Keratinocyte (primary cell): ENCODE measurements at regions not wholly inside any gene's neighbourhood (a gene's known extent, or its start where the extent isn't known, plus 50 kb on each side); places are given as distances from the start of the nearest gene placed in this dataset.

Experiments
- DNase-seq: peaks from one replicate; pipeline ENCODE4 v3.0.0-alpha.2; 2011; ENCODE audit warnings: low read depth, missing footprints, low spot score
- FAIRE-seq: peaks from 2 replicates; lab custom pipeline; 2011; peaks lifted over from hg19 to GRCh38; lab: Jason Lieb, UNC
- H2AFZ ChIP-seq: 2 replicates; pipeline ENCODE4 v1.6.0; 2012; ENCODE audit warnings: low read length, control low read depth, inconsistent platforms; ENCODE audit not compliant: control insufficient read depth
- H3K27ac ChIP-seq: 2 replicates; pipeline ENCODE4 v1.5.1; 2011; ENCODE audit warnings: low read length; ENCODE audit not compliant: control insufficient read depth, insufficient read depth
- H3K27me3 ChIP-seq: 3 replicates; pipeline ENCODE4 v1.6.0; 2011; ENCODE audit warnings: low read length; ENCODE audit not compliant: control insufficient read depth, insufficient read depth; ENCODE audit errors: extremely low read depth
- H3K36me3 ChIP-seq, 2 experiments: 2 replicates in 1 of 2; 3 replicates in 1 of 2; pipeline ENCODE4 v1.5.1; 2011; ENCODE audit warnings: low read length in 2 of 2, mild to moderate bottlenecking in 1 of 2; ENCODE audit not compliant: control insufficient read depth in 2 of 2, insufficient read depth in 2 of 2; ENCODE audit errors: extremely low read depth in 1 of 2
- H3K4me1 ChIP-seq: 3 replicates; pipeline ENCODE4 v1.5.1; 2011; ENCODE audit warnings: low read length; ENCODE audit not compliant: control insufficient read depth, insufficient read depth; ENCODE audit errors: extremely low read depth
- H3K4me2 ChIP-seq: 3 replicates; pipeline ENCODE4 v1.6.0; 2011; ENCODE audit warnings: low read depth, low read length; ENCODE audit not compliant: control insufficient read depth, insufficient read depth; ENCODE audit errors: extremely low read depth
- H3K4me3 ChIP-seq, 3 experiments: fragments of 200-600 bp in 1 of 3; sonication (generic) in 1 of 3; 2 replicates in 2 of 3; 3 replicates in 1 of 3; pipeline ENCODE4 v1.5.1; 2011 to 2016; ENCODE audit warnings: low read length in 3 of 3, mild to moderate bottlenecking in 3 of 3, control low read depth in 2 of 3, inconsistent platforms in 1 of 3, low read depth in 1 of 3, mixed read lengths in 1 of 3, mixed run types in 1 of 3, moderate library complexity in 1 of 3; ENCODE audit not compliant: control insufficient read depth in 2 of 3, insufficient read depth in 2 of 3; ENCODE audit errors: extremely low read depth in 1 of 3
- H3K79me2 ChIP-seq: 2 replicates; pipeline ENCODE4 v1.6.0; 2012; ENCODE audit warnings: low read length; ENCODE audit not compliant: control insufficient read depth, insufficient read depth
- H3K9ac ChIP-seq: 3 replicates; pipeline ENCODE4 v1.6.0; 2011; ENCODE audit warnings: low read length; ENCODE audit not compliant: control insufficient read depth, insufficient read depth; ENCODE audit errors: extremely low read depth
- H3K9me1 ChIP-seq: 3 replicates; pipeline ENCODE4 v1.6.0; 2011; ENCODE audit warnings: low read length; ENCODE audit not compliant: control insufficient read depth, insufficient read depth; ENCODE audit errors: extremely low read depth
- H3K9me3 ChIP-seq: 2 replicates; pipeline ENCODE4 v1.5.1; 2012; ENCODE audit warnings: low read depth, low read length; ENCODE audit not compliant: control insufficient read depth
- H4K20me1 ChIP-seq: 3 replicates; pipeline ENCODE4 v1.6.0; 2011; ENCODE audit warnings: low read length; ENCODE audit not compliant: control insufficient read depth, insufficient read depth; ENCODE audit errors: extremely low read depth
- CTCF ChIP-seq, 3 experiments: IDR thresholded peaks in 1 of 3; conservative IDR thresholded peaks in 1 of 3; optimal IDR thresholded peaks in 1 of 3; 2 replicates in 2 of 3; 3 replicates in 1 of 3; pipeline versions ENCODE3 to v1.5.1; 2011; ENCODE audit warnings: low read length in 3 of 3, mild to moderate bottlenecking in 3 of 3, moderate library complexity in 2 of 3, control low read depth in 1 of 3, inconsistent platforms in 1 of 3; ENCODE audit not compliant: insufficient read depth in 2 of 3; ENCODE audit errors: extremely low read depth in 1 of 3
- EZH2 ChIP-seq: IDR thresholded peaks from one replicate; pipeline ENCODE4 v1.6.1; 2012; ENCODE audit warnings: inconsistent platforms, mild to moderate bottlenecking, low read length, moderate library complexity
- dilution Hi-C: fragments of 300-500 bp; cut with MboI; formaldehyde crosslinking; loops from one replicate; pipeline ENCODE4 v1.7.0; 2020; ENCODE audit warnings: low sequenced_read_pairs; ENCODE audit not compliant: extremely low pct_ligation_motif_present

GRCh38 chr11:81700076-81700475, 1033.6 kb downstream of the FAM181B start:
- no peaks in the 10 kb centered on the region for H3K36me3 ChIP-seq
- dilution Hi-C loops: no loop called here
- no peak overlapping the region for H2AFZ ChIP-seq
- no peaks in the 10 kb centered on the region for H3K9me3 ChIP-seq
- no peaks in the 10 kb centered on the region for H4K20me1 ChIP-seq
- no peak overlapping the region for H3K4me2 ChIP-seq
- no peak overlapping the region for H3K27ac ChIP-seq
- FAIRE-seq (no peak), DNase-seq (no peak)
- no peak overlapping the region for H3K4me3 ChIP-seq
- H3K9me1 ChIP-seq: no peaks in the 10 kb centered on the region
- TF ChIP-seq CTCF (optimal IDR thresholded peaks at IDR 0.05 in 1 of 3, IDR thresholded peaks at IDR 0.05 in 1 of 3, conservative IDR thresholded peaks at IDR 0.05 in 1 of 3; ENCODE audit: extremely low read depth in 1 of 3, insufficient read depth in 2 of 3, low read length in 3 of 3): no peak
- no peak for TF ChIP-seq EZH2
- no peak overlapping the region for H3K9ac ChIP-seq
- H3K79me2 ChIP-seq: no peaks in the 10 kb centered on the region
- no peaks in the 10 kb centered on the region for H3K27me3 ChIP-seq
- H3K4me1 ChIP-seq: no peaks in the 10 kb centered on the region

- FAIRE-seq (no peak), DNase-seq (no peak)
- no peak overlapping the region for H3K27ac ChIP-seq
- no peaks in the 10 kb centered on the region for H3K79me2 ChIP-seq
- H2AFZ ChIP-seq: no peak overlapping the region
- no peaks in the 10 kb centered on the region for H3K27me3 ChIP-seq
- TF ChIP-seq CTCF (optimal IDR thresholded peaks at IDR 0.05 in 1 of 3, IDR thresholded peaks at IDR 0.05 in 1 of 3, conservative IDR thresholded peaks at IDR 0.05 in 1 of 3; ENCODE audit: extremely low read depth in 1 of 3, insufficient read depth in 2 of 3, low read length in 3 of 3): no peak
- TF ChIP-seq EZH2: no peak
- no peaks in the 10 kb centered on the region for H3K4me1 ChIP-seq
- no peaks in the 10 kb centered on the region for H3K9me1 ChIP-seq
- H3K4me3 ChIP-seq: no peak overlapping the region
- no peaks in the 10 kb centered on the region for H3K9me3 ChIP-seq
- H4K20me1 ChIP-seq: no peaks in the 10 kb centered on the region
- H3K9ac ChIP-seq: no peak overlapping the region
- no peaks in the 10 kb centered on the region for H3K36me3 ChIP-seq
- H3K4me2 ChIP-seq: no peak overlapping the region
- dilution Hi-C loops: no loop called here
Observed at GRCh38 chr11:81687057-81687456, 1046.6 kb downstream of the FAM181B start.
